K562 (cell line): ENCODE measurements at regions not wholly inside any gene's neighbourhood (a gene's known extent, or its start where the extent isn't known, plus 50 kb on each side); places are given as distances from the start of the nearest gene placed in this dataset.

Experiments
- FOXO4 ChIP-seq: fragments of 450-650 bp; formaldehyde crosslinking; IDR thresholded peaks from 2 replicates; pipeline ENCODE4 v1.4.0; 2020; ENCODE audit warnings: mild to moderate bottlenecking, moderate library complexity
- HDAC2 ChIP-seq: fragments of 450-650 bp; IDR thresholded peaks from 2 replicates; pipeline ENCODE4 v1.6.1; 2016; ENCODE audit warnings: mild to moderate bottlenecking
- JUN ChIP-seq, 2 experiments: sonication (generic) in 1 of 2; formaldehyde crosslinking in 1 of 2; IDR thresholded peaks; 2 replicates each; pipeline versions ENCODE4 v1.6.1 to v1.8.0; 2012 to 2022; ENCODE audit warnings: borderline replicate concordance in 2 of 2, mild to moderate bottlenecking in 2 of 2, improper control_type of control experiment in 1 of 2, low read depth in 1 of 2, low read length in 1 of 2, missing genetic modification reagents in 1 of 2
- KLF13 ChIP-seq: fragments of 450-650 bp; IDR thresholded peaks from 2 replicates; pipeline ENCODE4 v1.6.1; 2016; ENCODE audit warnings: missing genetic modification characterization, low read depth, mild to moderate bottlenecking, missing compliant biosample characterization, moderate library complexity, borderline replicate concordance
- NFIC ChIP-seq: fragments of 450-650 bp; IDR thresholded peaks from 2 replicates; pipeline ENCODE4 v1.6.1; 2017; ENCODE audit warnings: mild to moderate bottlenecking, inconsistent platforms
- NR2C1 ChIP-seq, 2 experiments: fragments of 450-650 bp; IDR thresholded peaks; 2 replicates each; pipeline ENCODE4 v1.6.1; 2017; ENCODE audit warnings: mild to moderate bottlenecking in 2 of 2, antibody characterized with exemption in 1 of 2, inconsistent platforms in 1 of 2, missing compliant biosample characterization in 1 of 2, missing genetic modification characterization in 1 of 2
- POLR2AphosphoS2 ChIP-seq: IDR thresholded peaks from 2 replicates; pipeline ENCODE4 v1.6.1; 2012; ENCODE audit warnings: low read length, improper control_type of control experiment
- STAG1 ChIP-seq: sonication (generic); formaldehyde crosslinking; IDR thresholded peaks from 2 replicates; pipeline ENCODE4 v1.5.0; 2020; ENCODE audit warnings: missing genetic modification reagents, borderline replicate concordance
- ZNF644 ChIP-seq: fragments of 200-800 bp; sonication (Bioruptor generic); IDR thresholded peaks from 2 replicates; pipeline ENCODE4 v1.6.1; 2016; ENCODE audit warnings: low read depth, missing genetic modification characterization, missing compliant biosample characterization
- TF ChIP-seq, protein P1 (sequence below), 3 experiments: IDR thresholded peaks in 2 of 3; conservative IDR thresholded peaks in 1 of 3; 2 replicates each; pipeline ENCODE4 v1.5.1; 2011 to 2012; ENCODE audit warnings: low read length in 3 of 3, mild to moderate bottlenecking in 3 of 3, control low read depth in 2 of 3, improper control_type of control experiment in 1 of 3, inconsistent platforms in 1 of 3, low read depth in 1 of 3, mixed read lengths in 1 of 3, moderate library complexity in 1 of 3; ENCODE audit not compliant: insufficient read depth in 2 of 3

- TF ChIP-seq JUN (IDR thresholded peaks at IDR 0.05; ENCODE audit: borderline replicate concordance, low read depth, low read length), result no peak
- no peak for TF ChIP-seq JUN (CRISPR knock-in tag; IDR thresholded peaks at IDR 0.05; ENCODE audit: borderline replicate concordance)
- TF ChIP-seq ZNF644 (tag), result no peak
- TF ChIP-seq STAG1 (CRISPR knock-in tag), result no peak
- no peak for TF ChIP-seq NR2C1 (IDR thresholded peaks at IDR 0.05)
- TF ChIP-seq NR2C1 (tag; IDR thresholded peaks at IDR 0.05), result no peak
- TF ChIP-seq HDAC2, result no peak
- TF ChIP-seq KLF13, result no peak
- TF ChIP-seq FOXO4 (CRISPR knock-in tag), result no peak
- TF ChIP-seq NFIC, result no peak
- no peak for TF ChIP-seq POLR2AphosphoS2
- TF ChIP-seq, protein P1, sequence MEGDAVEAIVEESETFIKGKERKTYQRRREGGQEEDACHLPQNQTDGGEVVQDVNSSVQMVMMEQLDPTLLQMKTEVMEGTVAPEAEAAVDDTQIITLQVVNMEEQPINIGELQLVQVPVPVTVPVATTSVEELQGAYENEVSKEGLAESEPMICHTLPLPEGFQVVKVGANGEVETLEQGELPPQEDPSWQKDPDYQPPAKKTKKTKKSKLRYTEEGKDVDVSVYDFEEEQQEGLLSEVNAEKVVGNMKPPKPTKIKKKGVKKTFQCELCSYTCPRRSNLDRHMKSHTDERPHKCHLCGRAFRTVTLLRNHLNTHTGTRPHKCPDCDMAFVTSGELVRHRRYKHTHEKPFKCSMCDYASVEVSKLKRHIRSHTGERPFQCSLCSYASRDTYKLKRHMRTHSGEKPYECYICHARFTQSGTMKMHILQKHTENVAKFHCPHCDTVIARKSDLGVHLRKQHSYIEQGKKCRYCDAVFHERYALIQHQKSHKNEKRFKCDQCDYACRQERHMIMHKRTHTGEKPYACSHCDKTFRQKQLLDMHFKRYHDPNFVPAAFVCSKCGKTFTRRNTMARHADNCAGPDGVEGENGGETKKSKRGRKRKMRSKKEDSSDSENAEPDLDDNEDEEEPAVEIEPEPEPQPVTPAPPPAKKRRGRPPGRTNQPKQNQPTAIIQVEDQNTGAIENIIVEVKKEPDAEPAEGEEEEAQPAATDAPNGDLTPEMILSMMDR (IDR thresholded peaks at IDR 0.05 in 2 of 3, conservative IDR thresholded peaks at IDR 0.05 in 1 of 3; ENCODE audit: insufficient read depth in 2 of 3, low read depth in 1 of 3, low read length in 3 of 3), result no peak
Observed at GRCh38 chr7:118022546-118022945, 149.3 kb upstream of the CTTNBP2 start.
